ENCODE measurements at regions not wholly inside any gene's neighbourhood (a gene's known extent, or its start where the extent isn't known, plus 50 kb on each side); places are given as distances from the start of the nearest gene placed in this dataset.

DNA sequence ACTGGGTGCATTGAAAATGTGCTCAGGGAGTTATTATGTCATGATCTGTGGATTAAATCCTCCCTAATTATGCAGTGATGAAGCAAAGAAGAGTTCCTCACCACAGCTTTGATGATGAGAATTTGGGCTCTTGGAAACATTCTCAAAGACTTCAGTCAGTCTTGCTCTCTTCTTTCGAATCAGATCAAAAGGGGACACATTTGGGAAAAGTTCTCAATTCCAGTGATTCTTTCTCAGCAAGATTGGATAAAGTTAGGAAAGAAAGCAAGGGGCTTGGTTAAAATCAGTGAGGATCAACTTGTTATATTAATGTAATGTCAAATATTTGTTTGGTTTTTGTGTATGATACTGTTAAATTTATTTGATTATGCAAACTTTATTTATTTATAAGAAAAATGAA, 411.3 kb upstream of the ACTBL2 start:
- no peak for TF ChIP-seq RAD21 (IDR thresholded peaks at IDR 0.05)
- no peak for TF ChIP-seq GABPA (IDR thresholded peaks at IDR 0.05 in 1 of 2, conservative IDR thresholded peaks at IDR 0.05 in 1 of 2)
- TF ChIP-seq, protein P1, sequence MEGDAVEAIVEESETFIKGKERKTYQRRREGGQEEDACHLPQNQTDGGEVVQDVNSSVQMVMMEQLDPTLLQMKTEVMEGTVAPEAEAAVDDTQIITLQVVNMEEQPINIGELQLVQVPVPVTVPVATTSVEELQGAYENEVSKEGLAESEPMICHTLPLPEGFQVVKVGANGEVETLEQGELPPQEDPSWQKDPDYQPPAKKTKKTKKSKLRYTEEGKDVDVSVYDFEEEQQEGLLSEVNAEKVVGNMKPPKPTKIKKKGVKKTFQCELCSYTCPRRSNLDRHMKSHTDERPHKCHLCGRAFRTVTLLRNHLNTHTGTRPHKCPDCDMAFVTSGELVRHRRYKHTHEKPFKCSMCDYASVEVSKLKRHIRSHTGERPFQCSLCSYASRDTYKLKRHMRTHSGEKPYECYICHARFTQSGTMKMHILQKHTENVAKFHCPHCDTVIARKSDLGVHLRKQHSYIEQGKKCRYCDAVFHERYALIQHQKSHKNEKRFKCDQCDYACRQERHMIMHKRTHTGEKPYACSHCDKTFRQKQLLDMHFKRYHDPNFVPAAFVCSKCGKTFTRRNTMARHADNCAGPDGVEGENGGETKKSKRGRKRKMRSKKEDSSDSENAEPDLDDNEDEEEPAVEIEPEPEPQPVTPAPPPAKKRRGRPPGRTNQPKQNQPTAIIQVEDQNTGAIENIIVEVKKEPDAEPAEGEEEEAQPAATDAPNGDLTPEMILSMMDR (IDR thresholded peaks at IDR 0.05; ENCODE audit: low read depth, low read length, missing input control): no peak
- TF ChIP-seq TAF1 (conservative IDR thresholded peaks at IDR 0.05): no peak
- TF ChIP-seq FOXA1 (IDR thresholded peaks at IDR 0.05): no peak

Measured in liver (tissue), 3 donors.